Activated naive CD8-positive, alpha-beta T cell treated with anti-CD3 and anti-CD28 coated beads for 36 hours (primary cell): ENCODE measurements at regions not wholly inside any gene's neighbourhood (a gene's known extent, or its start where the extent isn't known, plus 50 kb on each side); places are given as distances from the start of the nearest gene placed in this dataset.

Experiments
- DNase-seq: peaks from one replicate; pipeline ENCODE4 v3.0.0; 2021
- H3K27ac Mint-ChIP-seq: one replicate; pipeline ENCODE4 v1.8.0; 2022; ENCODE audit warnings: mild to moderate bottlenecking, moderate library complexity, mixed read lengths
- H3K27me3 Mint-ChIP-seq: one replicate; pipeline ENCODE4 v1.8.0; 2022; ENCODE audit warnings: mild to moderate bottlenecking, mixed read lengths
- H3K36me3 Mint-ChIP-seq: one replicate; pipeline ENCODE4 v1.8.0; 2021; ENCODE audit warnings: mild to moderate bottlenecking, mixed read lengths
- H3K4me1 Mint-ChIP-seq: one replicate; pipeline ENCODE4 v1.8.0; 2021; ENCODE audit warnings: mixed read lengths
- H3K4me3 Mint-ChIP-seq: one replicate; pipeline ENCODE4 v1.8.0; 2022; ENCODE audit warnings: mild to moderate bottlenecking, moderate library complexity, mixed read lengths
- H3K9me3 Mint-ChIP-seq: one replicate; pipeline ENCODE4 v1.8.0; 2022; ENCODE audit warnings: mixed read lengths

DNA sequence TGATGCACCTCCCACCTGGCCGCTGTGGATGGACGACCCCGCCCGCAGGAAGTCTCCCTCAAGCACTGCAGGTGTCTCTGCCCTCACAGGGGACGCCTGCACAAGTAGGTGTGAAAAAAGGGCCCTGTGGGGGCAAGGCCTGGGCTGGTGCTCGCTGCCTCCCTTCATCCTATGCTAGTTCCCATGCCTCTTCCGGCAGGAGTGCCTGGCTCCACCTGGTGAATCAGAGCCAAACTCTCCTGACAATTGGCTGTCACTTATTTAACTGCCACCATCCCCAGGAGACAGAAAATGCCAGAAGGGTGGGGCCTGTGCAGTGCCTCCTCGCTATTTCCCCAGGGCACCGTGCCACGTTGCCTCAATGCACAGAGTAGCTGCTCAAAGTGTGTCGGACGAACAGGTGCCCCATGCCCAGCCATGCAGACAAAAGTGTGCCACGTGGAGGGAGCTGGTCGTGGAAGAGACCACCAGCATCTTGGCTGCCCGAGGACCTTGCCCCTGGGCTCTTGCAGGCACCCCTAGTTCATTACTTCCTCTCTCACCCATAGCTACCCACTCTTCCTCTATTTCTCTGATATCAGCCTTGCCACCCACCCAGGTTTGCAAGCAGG is 170.7 kb downstream of the SEC14L1 start:
- Mint-ChIP-seq H3K27me3 (no peaks in the 10 kb centered on the region), H3K36me3 (no peaks in the 10 kb centered on the region), H3K4me1 (peaks cover 3% of the 10 kb centered on the region), H3K27ac (no peak overlapping the region), H3K4me3 (no peak overlapping the region), H3K9me3 (no peaks in the 10 kb centered on the region)
- DNase-seq = no peak

DNA sequence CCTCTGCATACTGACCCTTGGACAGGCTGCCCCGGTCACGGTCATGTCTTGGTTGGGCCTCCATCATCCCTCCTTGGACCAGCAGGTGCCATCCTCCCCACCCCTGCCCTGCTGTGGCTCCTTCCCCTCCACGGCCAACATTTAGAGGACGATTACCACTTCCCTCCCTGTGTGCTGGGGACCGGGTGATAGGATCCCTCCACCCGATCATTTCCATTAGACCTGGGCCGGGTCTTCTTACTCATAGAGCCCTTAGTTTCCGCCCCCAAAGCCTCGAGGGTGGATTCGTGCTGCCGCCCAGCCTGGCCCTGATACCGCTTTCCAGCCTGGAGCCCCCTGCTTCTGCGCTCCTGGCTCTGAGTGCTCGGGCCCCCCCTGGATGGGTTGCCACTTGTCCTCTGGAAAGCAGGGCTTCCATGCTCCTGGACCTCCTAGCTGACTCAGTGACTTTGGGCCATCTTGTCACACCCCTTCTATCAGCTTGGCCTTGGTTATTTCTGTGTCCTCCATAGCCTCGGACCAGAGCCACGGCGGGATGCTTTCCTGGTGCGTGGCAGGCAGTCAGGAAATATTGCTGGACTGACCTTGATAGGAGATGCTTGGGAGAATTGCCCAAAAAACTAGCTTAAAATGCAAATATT is 171.4 kb downstream of the SEC14L1 start:
- H3K27ac Mint-ChIP-seq = no peak overlapping the region
- DNase-seq = no peak
- H3K27me3 Mint-ChIP-seq = no peaks in the 10 kb centered on the region
- H3K36me3 Mint-ChIP-seq = no peaks in the 10 kb centered on the region
- peaks cover 3% of the 10 kb centered on the region for H3K4me1 Mint-ChIP-seq
- no peak overlapping the region for H3K4me3 Mint-ChIP-seq
- no peaks in the 10 kb centered on the region for H3K9me3 Mint-ChIP-seq

- Mint-ChIP-seq H3K9me3 (no peaks in the 10 kb centered on the region), H3K36me3 (no peaks in the 10 kb centered on the region), H3K4me3 (no peak overlapping the region), H3K4me1 (peaks cover 3% of the 10 kb centered on the region), H3K27ac (no peak overlapping the region), H3K27me3 (no peaks in the 10 kb centered on the region)
- DNase-seq = no peak
These were observed 172.2 kb downstream of the SEC14L1 start for GRCh38 chr17:77312786-77313599.

DNA sequence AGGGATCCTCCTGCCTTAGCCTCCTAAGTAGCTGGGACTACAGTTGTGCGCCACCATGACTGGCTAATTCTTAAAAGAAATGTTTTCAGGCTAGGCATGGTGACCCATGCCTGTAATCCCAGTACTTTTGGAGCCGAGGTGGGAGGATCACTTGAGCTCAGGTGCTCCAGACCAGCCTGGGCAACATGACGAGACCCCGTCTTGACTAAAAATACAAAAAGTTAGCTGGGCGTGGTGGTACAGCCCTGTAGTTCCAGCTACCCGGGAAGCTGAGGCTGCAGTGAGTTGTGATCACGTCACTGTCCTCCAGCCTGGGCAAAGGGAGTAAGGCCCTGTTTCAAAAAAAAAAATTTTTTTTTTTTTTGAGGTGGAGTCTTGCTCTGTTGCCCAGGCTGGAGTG is 173.1 kb downstream of the SEC14L1 start:
- no peaks in the 10 kb centered on the region for H3K36me3 Mint-ChIP-seq
- H3K9me3 Mint-ChIP-seq = no peaks in the 10 kb centered on the region
- H3K4me1 Mint-ChIP-seq = peaks cover 3% of the 10 kb centered on the region
- DNase-seq = no peak
- no peak overlapping the region for H3K27ac Mint-ChIP-seq
- H3K4me3 Mint-ChIP-seq = no peak overlapping the region
- H3K27me3 Mint-ChIP-seq = no peaks in the 10 kb centered on the region

- Mint-ChIP-seq H3K4me1 (peaks cover 11% of the 10 kb centered on the region), H3K27me3 (no peaks in the 10 kb centered on the region), H3K9me3 (no peaks in the 10 kb centered on the region), H3K4me3 (no peak overlapping the region), H3K27ac (no peak overlapping the region), H3K36me3 (no peaks in the 10 kb centered on the region)
- DNase-seq = no peak
These were observed 173.8 kb downstream of the SEC14L1 start for GRCh38 chr17:77314601-77315000.

GRCh38 chr17:77315010-77315409 is 174.2 kb downstream of the SEC14L1 start:
- H3K4me1 Mint-ChIP-seq = peaks cover 13% of the 10 kb centered on the region
- no peaks in the 10 kb centered on the region for H3K9me3 Mint-ChIP-seq
- no peak overlapping the region for H3K4me3 Mint-ChIP-seq
- H3K36me3 Mint-ChIP-seq = no peaks in the 10 kb centered on the region
- H3K27ac Mint-ChIP-seq = no peak overlapping the region
- no peaks in the 10 kb centered on the region for H3K27me3 Mint-ChIP-seq
- no peak for DNase-seq

DNA sequence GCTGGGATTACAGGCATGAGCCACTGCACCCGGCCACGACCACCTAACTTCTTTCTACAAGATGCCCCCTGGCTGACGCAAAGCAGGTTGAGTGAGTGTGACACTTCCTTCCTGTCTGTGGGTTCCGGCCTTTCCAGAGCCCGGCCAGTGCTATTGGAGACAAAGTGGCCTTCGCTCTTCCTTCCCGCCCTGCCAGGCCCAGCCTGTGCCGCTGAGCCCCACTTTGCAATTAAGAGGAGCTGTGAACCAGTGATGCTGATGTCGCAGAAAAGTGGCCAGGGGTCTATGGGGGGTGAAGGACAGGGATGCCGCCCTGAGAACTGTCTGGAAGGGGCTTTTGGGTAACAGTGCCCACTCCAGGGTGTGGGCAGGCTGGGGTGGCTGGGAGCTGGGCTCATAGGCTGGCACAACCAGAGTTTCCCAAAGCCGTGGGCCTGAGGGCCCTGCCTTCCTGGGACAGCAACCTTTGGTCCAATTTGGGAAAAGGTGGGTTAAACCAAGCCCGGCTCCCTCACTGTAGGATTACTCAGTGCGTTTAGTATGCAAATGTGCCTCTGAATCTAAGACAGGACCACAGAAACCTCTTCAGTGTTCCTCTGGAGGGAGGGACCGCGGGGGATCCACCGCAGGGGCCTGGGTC is 174.9 kb downstream of the SEC14L1 start:
- H3K4me1 Mint-ChIP-seq = peaks cover 17% of the 10 kb centered on the region

DNA sequence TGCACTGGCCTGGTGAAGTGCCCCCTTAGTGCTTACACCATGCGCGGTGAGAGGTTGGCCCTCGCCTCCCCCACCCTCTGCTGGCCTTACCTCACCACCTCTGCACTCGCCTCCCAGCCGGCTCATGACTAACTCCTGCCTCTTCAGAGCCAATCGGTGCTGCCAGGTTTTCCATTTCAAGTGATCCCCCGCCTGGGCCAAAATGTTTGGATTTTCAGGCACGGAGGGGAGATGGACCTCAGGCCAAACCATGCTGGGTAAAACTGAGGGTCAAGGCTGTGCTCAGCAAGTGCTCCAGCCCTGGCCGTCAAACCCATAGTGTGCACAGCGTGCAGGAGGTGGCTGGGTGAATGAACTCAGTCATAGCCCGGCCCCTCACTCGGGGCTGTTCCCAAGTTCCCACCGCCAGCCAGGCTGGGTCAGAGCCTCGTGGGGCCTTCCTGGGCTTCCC is 175.4 kb downstream of the SEC14L1 start:
- peaks cover 19% of the 10 kb centered on the region for H3K4me1 Mint-ChIP-seq
- H3K9me3 Mint-ChIP-seq = no peaks in the 10 kb centered on the region
- no peak overlapping the region for H3K27ac Mint-ChIP-seq
- no peak for DNase-seq
- no peaks in the 10 kb centered on the region for H3K36me3 Mint-ChIP-seq
- no peaks in the 10 kb centered on the region for H3K27me3 Mint-ChIP-seq
- H3K4me3 Mint-ChIP-seq = no peak overlapping the region

More for the DNA sequence above, 174.9 kb downstream of the SEC14L1 start:
- no peaks in the 10 kb centered on the region for H3K9me3 Mint-ChIP-seq
- no peak for DNase-seq
- no peaks in the 10 kb centered on the region for H3K36me3 Mint-ChIP-seq
- H3K4me3 Mint-ChIP-seq = no peak overlapping the region
- no peaks in the 10 kb centered on the region for H3K27me3 Mint-ChIP-seq
- no peak overlapping the region for H3K27ac Mint-ChIP-seq

- no peak for DNase-seq
- Mint-ChIP-seq H3K36me3 (no peaks in the 10 kb centered on the region), H3K27ac (no peak overlapping the region), H3K4me1 (peaks cover 21% of the 10 kb centered on the region), H3K4me3 (no peak overlapping the region), H3K27me3 (no peaks in the 10 kb centered on the region), H3K9me3 (no peaks in the 10 kb centered on the region)
These were observed 175.9 kb downstream of the SEC14L1 start for GRCh38 chr17:77316651-77317050.

DNA sequence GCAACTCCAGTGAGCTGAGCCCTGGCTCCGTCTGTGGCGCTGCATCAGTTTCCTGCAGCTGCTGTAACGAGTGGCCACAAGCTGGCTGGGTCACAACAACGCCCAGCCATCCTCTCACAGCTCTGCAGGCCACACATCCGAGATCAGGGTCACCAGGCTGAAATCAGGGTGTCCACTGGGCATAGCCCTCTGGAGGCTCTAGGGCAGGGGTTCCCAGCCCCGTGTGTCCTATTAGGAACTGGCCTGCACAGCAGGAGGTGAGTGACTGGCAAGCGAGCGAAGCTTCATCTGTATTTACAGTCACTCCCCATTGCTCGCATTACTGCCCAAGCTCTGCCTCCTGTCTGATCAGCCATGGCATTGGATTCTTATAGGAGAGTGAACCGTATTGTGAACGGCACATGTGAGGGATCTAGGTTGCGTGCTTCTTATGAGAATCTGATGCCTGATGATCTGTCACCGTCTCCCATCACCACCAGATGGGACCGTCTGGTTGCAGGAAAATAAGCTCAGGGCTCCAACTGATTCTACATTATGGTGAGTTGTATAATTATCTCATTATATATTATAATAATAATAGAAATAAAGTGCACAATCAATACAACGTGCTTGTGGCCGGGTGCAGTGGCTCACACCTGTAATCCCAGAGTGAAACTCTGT is 176.5 kb downstream of the SEC14L1 start:
- H3K27me3 Mint-ChIP-seq = no peaks in the 10 kb centered on the region
- H3K4me1 Mint-ChIP-seq = peaks cover 21% of the 10 kb centered on the region
- H3K36me3 Mint-ChIP-seq = no peaks in the 10 kb centered on the region
- H3K27ac Mint-ChIP-seq = no peak overlapping the region
- no peak for DNase-seq
- no peaks in the 10 kb centered on the region for H3K9me3 Mint-ChIP-seq
- no peak overlapping the region for H3K4me3 Mint-ChIP-seq

GRCh38 chr17:77318021-77318420 is 177.3 kb downstream of the SEC14L1 start:
- Mint-ChIP-seq H3K36me3 (no peaks in the 10 kb centered on the region), H3K4me1 (peaks cover 21% of the 10 kb centered on the region), H3K4me3 (no peak overlapping the region), H3K27me3 (no peaks in the 10 kb centered on the region), H3K9me3 (no peaks in the 10 kb centered on the region), H3K27ac (no peak overlapping the region)
- DNase-seq = no peak

- DNase-seq = no peak
- Mint-ChIP-seq H3K36me3 (no peaks in the 10 kb centered on the region), H3K27ac (peak overlapping the region; percentile 89), H3K9me3 (no peaks in the 10 kb centered on the region), H3K4me1 (peaks cover 22% of the 10 kb centered on the region), H3K27me3 (no peaks in the 10 kb centered on the region), H3K4me3 (peak overlapping the region; percentile 82)
These were observed 177.9 kb downstream of the SEC14L1 start for GRCh38 chr17:77318491-77319210.

GRCh38 chr17:77319211-77320043 is 178.7 kb downstream of the SEC14L1 start:
- Mint-ChIP-seq H3K27me3 (no peaks in the 10 kb centered on the region), H3K9me3 (peaks cover under 1% of the 10 kb centered on the region), H3K27ac (peak overlapping the region; percentile 89), H3K4me1 (peaks cover 30% of the 10 kb centered on the region), H3K4me3 (peak overlapping the region; percentile 82), H3K36me3 (no peaks in the 10 kb centered on the region)
- peak; percentile 75 for DNase-seq
